HG02763 (cell line): ENCODE measurements at regions not wholly inside any gene's neighbourhood (a gene's known extent, or its start where the extent isn't known, plus 50 kb on each side); places are given as distances from the start of the nearest gene placed in this dataset.

Experiments
- ATAC-seq: cut with Tn5 transposase; IDR thresholded peaks from one replicate; pipeline ENCODE4 v1.9.1; 2021; ENCODE audit warnings: mild to moderate bottlenecking, moderate library complexity; ENCODE audit not compliant: unreplicated experiment

GRCh38 chr22:46088541-46089311 is 61.6 kb upstream of the PPARA start:
- no peak for ATAC-seq

- no peak for ATAC-seq
Observed at GRCh38 chr22:46089426-46090035, 60.8 kb upstream of the PPARA start.

DNA sequence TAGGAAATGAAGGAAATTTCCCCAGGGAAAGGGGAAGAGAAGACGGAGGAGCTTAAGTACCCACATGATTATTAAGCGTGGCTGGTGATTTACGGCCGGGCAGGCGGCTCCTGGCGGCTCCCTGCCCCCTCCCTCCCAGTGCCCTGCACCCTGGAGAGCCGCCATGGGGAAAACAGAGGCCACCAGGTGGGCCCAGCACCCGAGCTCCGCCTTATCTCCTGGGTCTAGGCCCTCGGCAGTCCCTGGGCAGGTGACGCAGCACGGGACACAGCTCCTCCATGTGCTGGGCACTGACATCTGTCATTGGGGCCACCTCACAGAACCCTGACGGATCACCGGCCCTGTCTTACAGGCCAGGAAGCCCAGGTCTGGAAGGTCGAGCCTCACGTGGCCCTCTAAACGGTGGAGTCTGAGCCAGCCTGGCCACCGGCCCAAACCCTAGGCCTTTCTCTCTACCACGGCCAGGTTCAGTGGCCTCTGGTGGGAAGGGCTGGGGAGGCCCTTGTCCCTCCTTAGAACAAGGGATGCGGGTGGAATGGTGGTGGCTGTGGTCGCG is 60.2 kb upstream of the PPARA start:
- ATAC-seq = no peak

DNA sequence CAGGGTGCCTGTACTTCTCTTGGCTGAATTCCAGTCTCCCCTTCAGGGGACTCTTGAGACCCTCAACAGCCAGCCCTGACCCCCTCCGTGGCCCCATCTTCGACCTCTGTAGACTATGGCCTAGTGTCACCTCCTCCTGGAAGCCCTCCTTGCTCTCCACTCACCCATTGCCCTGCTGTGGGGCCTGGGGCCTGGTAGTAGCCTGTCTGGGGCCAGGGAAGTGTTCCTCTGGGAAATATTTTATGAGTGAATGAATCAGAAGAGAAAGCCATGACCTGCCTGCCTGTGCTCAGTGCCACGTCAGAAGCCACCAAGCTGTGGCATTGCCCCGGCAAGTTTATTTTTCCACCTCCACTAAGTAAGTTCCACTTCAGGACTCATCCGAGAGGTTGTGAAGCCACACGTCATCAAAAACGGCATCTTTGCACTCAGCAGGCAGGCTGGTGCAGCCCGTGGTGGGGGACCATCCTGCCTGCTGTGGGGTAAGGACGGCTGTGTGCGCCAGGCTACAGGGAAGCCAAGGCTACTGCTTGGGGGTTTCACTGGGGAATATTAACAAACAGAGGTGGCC is 59.6 kb upstream of the PPARA start:
- no peak for ATAC-seq

GRCh38 chr22:46091277-46091977 is 58.9 kb upstream of the PPARA start:
- no peak for ATAC-seq

GRCh38 chr22:46092011-46092410 is 58.3 kb upstream of the PPARA start:
- ATAC-seq = no peak

GRCh38 chr22:46092670-46093410 is 57.5 kb upstream of the PPARA start:
- no peak for ATAC-seq

- no peak for ATAC-seq
Observed at GRCh38 chr22:46093796-46094195, 56.5 kb upstream of the PPARA start.

- no peak for ATAC-seq
Observed at GRCh38 chr22:46094676-46095075, 55.6 kb upstream of the PPARA start.

DNA sequence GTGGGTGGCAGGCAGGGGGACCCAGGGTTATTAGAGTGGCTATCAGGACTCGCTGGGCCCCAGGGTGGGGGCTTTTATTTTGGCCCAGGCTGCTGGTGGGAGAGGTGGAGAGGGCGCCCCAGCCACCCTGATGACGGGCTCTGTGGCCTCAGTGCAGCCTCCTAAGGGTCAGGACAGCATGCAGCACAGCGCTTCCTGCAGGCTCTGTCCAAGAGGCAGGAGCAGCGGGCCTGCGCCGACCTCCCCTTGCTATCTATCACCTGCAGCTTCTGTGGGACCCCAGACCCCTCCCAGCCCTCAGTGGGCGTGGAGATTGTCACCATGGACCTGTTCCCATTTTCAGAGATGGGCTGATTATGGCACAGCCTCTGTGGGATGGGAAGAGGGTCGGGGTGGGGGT is 54.3 kb upstream of the PPARA start:
- no peak for ATAC-seq

DNA sequence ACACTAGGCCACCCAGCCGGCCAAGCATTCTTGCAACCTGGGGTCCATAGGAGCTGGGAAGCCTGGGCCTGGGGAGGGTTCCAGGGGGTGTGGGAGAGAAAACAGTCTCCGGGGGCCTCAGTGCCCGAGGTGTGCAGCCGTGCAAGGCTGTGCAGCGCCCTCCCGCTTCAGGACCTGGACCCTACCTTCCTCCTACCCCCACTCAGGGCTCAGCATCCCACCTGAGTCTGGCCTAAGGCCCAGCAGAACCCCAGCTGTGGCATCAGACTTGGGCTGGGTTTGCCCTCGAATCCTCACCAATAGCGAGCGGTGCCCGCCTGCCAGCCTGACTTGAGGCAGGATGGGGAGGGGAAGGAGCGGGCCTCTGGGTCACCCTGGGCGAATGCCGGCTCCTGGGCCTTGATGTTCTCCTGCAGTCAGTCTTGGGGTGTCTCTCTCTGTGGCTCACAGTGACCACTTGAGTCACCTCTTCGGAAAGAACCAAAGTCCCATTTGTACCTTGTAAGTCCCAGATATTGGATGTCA is 53.6 kb upstream of the PPARA start:
- ATAC-seq = no peak

GRCh38 chr22:46097268-46097900 is 52.9 kb upstream of the PPARA start:
- no peak for ATAC-seq

DNA sequence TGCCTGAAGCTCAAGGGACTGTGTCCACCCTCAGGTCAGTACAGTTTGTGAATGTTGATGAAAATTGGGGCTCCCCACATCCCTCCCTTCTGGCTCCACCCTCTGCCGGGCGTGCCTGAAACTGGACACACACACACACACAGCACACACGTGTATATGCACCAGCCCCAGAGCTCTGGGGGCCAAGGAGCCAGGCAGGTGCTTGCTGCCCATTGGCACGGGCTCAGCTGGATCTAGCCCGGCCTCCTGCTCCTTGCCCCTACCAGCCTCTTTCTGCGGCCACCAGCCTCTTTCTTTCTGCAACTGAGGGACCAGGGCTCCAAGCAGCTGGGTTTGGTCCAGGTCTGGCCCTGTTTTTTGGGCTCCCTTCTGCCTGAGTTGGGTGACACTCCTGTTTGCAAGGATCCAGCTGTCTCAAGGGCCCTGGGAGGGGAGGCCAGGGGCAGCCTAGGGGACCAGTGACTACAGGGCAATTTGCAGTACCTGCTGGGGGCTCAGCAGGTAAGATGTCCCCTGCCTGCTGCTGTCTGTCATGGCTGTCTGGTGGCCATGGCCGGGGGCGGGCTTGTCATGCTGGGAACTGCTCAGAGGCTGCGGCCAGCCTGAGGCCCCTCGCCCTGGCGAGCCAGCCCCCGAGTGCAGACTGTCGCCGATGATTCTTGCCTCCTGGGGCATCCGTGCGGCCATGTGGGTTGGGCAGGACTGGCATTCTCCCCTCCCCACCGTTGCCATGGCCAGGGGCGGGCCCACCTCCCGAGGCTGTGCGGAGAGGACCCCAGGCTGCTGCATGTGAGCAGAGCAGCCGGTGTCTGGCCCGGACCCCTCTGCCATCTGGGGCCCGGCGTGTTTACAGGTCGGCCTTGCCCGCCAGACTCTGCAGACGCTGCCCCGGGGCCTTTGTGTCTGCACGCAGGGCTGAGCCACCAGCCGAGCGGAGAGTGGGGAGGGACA is 51.5 kb upstream of the PPARA start:
- no peak for ATAC-seq

GRCh38 chr22:46099740-46100139 is 50.6 kb upstream of the PPARA start:
- ATAC-seq = no peak

- no peak for ATAC-seq
Observed at GRCh38 chr22:46100401-46101105, 49.8 kb upstream of the PPARA start.
